HG02943 (cell line): ENCODE measurements at regions not wholly inside any gene's neighbourhood (a gene's known extent, or its start where the extent isn't known, plus 50 kb on each side); places are given as distances from the start of the nearest gene placed in this dataset.
"Not testable (repeated sequence)": the region's sequence is repeated elsewhere in the genome, so short reads cannot be mapped to it uniquely, and the experiment has no call there.

Experiments used
- ATAC-seq: cut with Tn5 transposase; IDR thresholded peaks from one replicate; pipeline ENCODE4 v1.9.1; 2021; ENCODE audit warnings: mild to moderate bottlenecking, low read depth, moderate library complexity; ENCODE audit not compliant: unreplicated experiment

- no peak for ATAC-seq
Observed at GRCh38 chr3:168802766-168803165, 707.0 kb upstream of the GOLIM4 start.

GRCh38 chr3:168801794-168802193, 706.1 kb upstream of the GOLIM4 start:
- no peak for ATAC-seq

GRCh38 chr3:168796339-168796738, 700.6 kb upstream of the GOLIM4 start:
- ATAC-seq, result no peak

GRCh38 chr3:168794427-168794826, 698.7 kb upstream of the GOLIM4 start:
- ATAC-seq, result no peak

GRCh38 chr3:168782193-168782592, 686.5 kb upstream of the GOLIM4 start:
- no peak for ATAC-seq

- not testable (repeated sequence) for ATAC-seq
Observed at GRCh38 chr3:168779970-168780645, 684.4 kb upstream of the GOLIM4 start.

- ATAC-seq, result no peak
Observed at GRCh38 chr3:168753724-168754123, 658.0 kb upstream of the GOLIM4 start.

GRCh38 chr3:168752339-168752738, 656.6 kb upstream of the GOLIM4 start:
- no peak for ATAC-seq

- ATAC-seq, result no peak
Observed at GRCh38 chr3:168747697-168748096, 652.0 kb upstream of the GOLIM4 start.

GRCh38 chr3:168738527-168739325, 643.0 kb upstream of the GOLIM4 start:
- ATAC-seq, result no peak

GRCh38 chr3:168736202-168736601, 640.5 kb upstream of the GOLIM4 start:
- ATAC-seq, result no peak

GRCh38 chr3:168730073-168730472, 634.3 kb upstream of the GOLIM4 start:
- ATAC-seq, result no peak

GRCh38 chr3:168722091-168722490, 626.4 kb upstream of the GOLIM4 start:
- no peak for ATAC-seq

GRCh38 chr3:168714609-168715240, 619.0 kb upstream of the GOLIM4 start:
- ATAC-seq, result peak; percentile 95

- ATAC-seq, result no peak
Observed at GRCh38 chr3:168709073-168709472, 613.3 kb upstream of the GOLIM4 start.

GRCh38 chr3:168707900-168708299, 612.2 kb upstream of the GOLIM4 start:
- no peak for ATAC-seq

- no peak for ATAC-seq
Observed at GRCh38 chr3:168705412-168705811, 609.7 kb upstream of the GOLIM4 start.

- no peak for ATAC-seq
Observed at GRCh38 chr3:168696051-168696450, 600.3 kb upstream of the GOLIM4 start.

- ATAC-seq, result no peak
Observed at GRCh38 chr3:168693870-168694269, 598.1 kb upstream of the GOLIM4 start.

- no peak for ATAC-seq
Observed at GRCh38 chr3:168688267-168688666, 592.5 kb upstream of the GOLIM4 start.

- ATAC-seq, result no peak
Observed at GRCh38 chr3:168684519-168684918, 588.8 kb upstream of the GOLIM4 start.

GRCh38 chr3:168678730-168679129, 583.0 kb upstream of the GOLIM4 start:
- ATAC-seq, result no peak
